Left ventricle myocardium superior (tissue), 1 donor: ENCODE measurements at regions not wholly inside any gene's neighbourhood (a gene's known extent, or its start where the extent isn't known, plus 50 kb on each side); places are given as distances from the start of the nearest gene placed in this dataset. TPM values are rescaled to one million over a fixed set of nuclear protein-coding genes. Genes with fewer than 3 reads are reported as not detected.
"Not testable (repeated sequence)": the region's sequence is repeated elsewhere in the genome, so short reads cannot be mapped to it uniquely, and the experiment has no call there.

Source experiments
- ATAC-seq: fragments of 200-7000 bp; cut with Tn5 transposase; one replicate; pipeline ENCODE4 v1.9.1; 2020; ENCODE audit warnings: mild to moderate bottlenecking, moderate library complexity
- DNase-seq: peaks from one replicate; pipeline ENCODE4 v3.0.0-alpha.2; 2020
- intact Hi-C: fragments of 100-400 bp; cut with micrococcal nuclease; formaldehyde crosslinking; loops from one replicate; pipeline ENCODE4 v1.11.0; 2022
- microRNA-seq: library from miRNA; unstranded; fragments of <30 nt; microRNA quantifications from one replicate; pipeline ENCODE4 v1.2.0, GENCODE V29; 2020; ENCODE audit warnings: borderline number of aligned reads
- donor health status: DM: no; HTN: yes; CAD: no; lungs with severe emphysema.

DNA sequence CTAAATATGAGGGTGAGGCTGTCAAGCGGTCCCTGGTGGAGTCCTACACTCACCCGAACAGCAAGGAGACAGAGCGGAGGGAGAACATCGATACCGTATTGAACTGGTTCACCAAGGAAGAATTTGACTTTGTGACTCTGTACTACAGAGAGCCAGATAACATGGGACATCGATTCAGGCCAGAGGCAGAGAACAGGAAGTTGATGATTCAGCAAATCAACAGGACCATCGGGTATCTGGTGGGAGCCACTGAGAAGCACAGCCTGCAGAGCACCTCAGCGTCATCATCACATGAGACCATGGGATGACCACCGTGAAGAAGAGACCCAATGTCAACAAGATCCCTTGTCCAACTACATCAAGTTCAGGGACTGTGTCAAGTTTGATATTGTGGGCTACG, 67.5 kb upstream of the ROPN1B start:
- DNase-seq, ATAC-seq, intact Hi-C loops: not testable (repeated sequence)

DNA sequence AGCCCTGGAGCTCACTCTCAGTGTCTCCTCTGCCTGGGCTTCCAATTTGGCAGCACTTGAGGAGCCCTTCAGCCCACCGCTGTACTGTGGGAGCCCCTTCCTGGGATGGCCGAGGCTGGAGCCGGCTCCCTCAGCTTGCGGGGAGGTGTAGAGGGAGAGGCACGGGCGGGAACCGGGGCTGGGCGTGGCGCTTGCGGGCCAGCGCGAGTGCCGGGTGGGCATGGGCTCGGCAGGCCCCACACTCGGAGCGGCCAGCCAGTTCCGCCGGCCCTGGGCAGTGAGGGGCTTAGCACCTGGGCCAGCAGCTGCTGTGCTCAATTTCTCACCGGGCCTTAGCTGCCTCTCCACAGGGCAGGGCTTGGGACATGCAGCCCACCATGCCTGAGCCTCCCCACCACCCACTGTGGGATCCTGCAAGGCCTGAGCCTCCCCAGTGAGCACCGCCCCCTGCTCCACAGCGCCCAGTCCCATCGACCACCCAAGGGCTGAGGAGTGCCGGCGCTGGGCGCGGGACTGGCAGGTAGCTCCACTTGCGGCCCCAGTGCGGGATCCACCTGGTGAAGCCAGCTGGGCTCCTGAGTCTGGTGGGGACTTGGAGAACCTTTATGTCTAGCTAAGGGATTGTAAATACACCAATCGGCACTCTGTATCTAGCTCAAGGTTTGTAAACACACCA, 65.1 kb upstream of the ROPN1B start:
- intact Hi-C loops, DNase-seq: not testable (repeated sequence)

DNA sequence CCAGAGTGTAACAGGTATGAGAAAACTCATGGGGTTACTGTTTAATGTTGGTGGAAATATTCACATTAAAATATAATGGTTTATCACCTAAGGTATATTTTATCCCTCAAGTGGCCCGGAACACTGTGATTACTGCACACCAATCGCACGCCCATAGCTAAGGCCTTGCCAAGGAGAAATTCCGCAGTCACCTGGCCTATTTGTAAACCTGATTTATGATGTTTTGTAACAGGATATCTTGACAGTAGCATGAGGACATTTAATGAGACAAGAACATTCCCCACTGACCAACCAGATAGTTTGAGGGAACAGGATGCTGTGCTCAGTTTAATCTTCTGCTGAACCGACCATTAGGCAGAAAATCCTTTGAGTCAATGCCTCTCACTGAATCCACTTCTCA, 61.7 kb upstream of the ROPN1B start:
- intact Hi-C loops, ATAC-seq, DNase-seq: not testable (repeated sequence)

More for the DNA sequence above, 65.1 kb upstream of the ROPN1B start:
- not testable (repeated sequence) for ATAC-seq

DNA sequence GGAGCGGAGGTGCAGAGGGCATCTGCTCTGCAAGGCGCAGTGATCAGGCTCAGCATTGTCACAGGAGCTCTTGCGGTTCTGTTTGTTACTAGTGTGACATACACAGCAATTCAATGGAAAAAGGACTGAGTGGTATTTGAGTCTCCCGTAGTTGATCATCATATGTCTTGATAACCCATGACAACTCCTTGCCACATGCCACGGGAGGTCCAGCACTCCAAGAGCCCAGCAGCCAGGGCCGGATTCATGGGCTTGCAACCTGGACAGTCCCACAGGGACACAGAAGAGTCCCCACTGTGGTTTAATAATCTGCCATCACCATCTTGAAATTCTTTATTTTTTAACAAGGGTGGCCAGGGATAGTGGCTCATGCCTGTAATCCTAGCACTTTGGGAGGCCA, 58.1 kb upstream of the ROPN1B start:
- intact Hi-C loops, DNase-seq, ATAC-seq: not testable (repeated sequence)

DNA sequence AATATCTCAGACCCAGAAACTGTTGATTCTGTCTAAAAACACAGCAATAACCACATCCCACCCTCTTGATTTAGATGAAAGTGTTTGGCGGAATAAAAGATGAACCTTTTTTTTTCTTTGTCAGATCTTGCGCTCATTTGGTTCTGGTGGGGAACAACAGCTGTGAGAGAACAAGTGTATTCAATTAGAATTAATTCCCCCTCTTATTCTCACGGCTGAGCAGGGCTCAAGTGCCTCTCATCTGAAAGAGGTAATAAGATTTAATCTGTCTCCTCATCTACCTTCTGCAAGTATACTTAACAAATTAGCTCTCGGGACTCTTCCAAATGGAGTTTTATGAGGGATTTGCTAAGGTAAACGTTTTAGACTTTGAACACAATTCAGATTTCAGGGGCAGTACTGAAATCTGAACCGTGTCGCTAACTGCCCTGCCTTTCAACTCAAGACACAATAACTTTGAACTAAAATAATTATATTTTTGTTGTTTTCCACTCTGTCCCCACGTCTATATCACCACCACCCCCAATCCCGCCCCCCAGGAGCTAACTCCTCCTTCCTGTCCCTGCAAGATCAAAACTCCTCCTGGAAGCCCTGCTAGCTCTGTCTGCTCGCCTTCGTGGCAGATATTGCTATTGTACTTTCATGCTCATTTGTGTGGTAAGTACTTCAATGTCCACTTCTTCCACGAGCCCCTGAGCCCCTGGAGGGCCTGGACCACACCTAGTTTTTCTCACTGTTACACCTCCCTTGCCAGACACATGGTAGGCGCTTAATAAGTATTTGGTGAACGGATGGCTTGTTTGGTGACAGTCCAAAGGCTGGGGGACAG, 54.2 kb upstream of the ROPN1B start:
- ATAC-seq, intact Hi-C loops, DNase-seq: not testable (repeated sequence)

DNA sequence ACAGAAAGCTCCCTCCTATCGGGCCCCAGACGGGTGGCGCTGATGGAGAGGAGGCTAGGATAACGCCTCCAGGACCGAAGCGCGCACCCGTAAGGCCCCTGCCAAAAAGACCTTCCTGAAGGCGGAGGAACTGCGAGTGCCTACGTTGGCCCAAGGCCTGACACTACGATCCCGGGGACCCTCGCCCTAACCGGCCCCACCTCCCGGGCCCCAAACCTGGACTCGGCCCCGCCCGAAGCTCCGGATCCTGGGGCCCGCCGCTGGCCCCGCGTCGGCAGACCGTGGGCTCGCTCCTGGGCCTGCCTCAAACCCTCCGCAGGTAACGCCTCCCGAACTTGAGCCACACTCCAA, 53.6 kb upstream of the ROPN1B start:
- intact Hi-C loops, DNase-seq, ATAC-seq: not testable (repeated sequence)

DNA sequence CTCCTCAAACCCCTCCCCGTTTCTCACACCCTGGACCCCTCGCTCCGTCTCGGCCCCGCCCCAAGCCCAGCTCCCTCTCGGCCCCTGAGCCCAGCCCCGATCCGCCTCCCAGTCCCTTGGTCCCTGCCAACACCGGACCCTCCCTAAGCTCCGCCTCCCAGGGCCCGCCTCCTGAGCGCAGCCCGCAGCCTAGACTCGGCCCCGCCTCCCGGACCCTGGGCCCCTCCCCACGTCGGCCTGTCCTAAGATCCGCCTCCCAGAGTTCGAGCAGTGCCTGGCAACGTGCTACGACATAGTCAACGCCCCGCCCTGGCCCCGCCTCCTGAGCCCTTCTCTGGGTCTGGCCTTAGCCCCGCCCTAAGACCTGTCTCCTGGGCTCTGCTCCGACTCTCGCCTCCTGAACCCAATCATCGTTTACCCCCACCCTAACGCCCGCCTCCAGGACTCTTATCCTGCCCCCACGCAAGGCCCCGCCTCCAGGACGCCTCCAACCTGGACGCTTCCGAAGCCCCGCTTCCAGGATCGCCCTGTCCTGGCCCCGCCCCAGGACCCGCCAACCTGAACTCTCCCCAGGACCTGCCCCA, 53.1 kb upstream of the ROPN1B start:
- DNase-seq (peak; percentile 100), ATAC-seq (peak; percentile 86)
- intact Hi-C loops: not testable (repeated sequence)

DNA sequence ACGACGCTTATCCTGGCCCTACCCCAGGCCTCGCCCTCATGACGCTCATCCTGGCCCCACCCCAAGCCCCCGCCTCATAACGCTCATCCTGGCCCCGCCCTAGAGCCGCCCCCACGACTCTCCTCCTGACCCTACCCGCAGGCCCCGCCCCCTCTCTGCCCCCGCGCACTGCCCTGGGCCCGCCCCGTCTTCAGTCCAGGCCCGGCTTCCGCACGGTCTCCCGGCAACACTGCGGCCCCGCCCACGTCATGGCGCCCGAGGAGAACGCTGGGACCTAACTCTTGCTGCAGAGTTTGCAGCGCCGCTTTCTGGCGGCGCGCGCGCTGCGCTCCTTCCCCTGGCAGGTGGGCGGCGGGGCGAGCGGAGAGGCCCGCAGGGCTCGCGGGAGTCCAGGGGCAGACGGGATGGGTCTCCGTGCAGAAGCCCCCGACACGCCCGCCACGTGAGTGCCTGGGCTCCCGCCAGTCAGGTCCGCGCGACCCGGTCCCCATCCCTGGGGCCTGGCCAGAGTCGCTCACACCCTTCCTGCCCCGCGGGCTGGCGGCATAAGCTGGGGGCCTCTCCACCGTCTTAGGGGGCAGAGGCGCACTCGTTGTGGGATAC, 52.5 kb upstream of the ROPN1B start:
- peak; percentile 100 for DNase-seq
- ATAC-seq: peak; percentile 99
- intact Hi-C loops: no loop called here

DNA sequence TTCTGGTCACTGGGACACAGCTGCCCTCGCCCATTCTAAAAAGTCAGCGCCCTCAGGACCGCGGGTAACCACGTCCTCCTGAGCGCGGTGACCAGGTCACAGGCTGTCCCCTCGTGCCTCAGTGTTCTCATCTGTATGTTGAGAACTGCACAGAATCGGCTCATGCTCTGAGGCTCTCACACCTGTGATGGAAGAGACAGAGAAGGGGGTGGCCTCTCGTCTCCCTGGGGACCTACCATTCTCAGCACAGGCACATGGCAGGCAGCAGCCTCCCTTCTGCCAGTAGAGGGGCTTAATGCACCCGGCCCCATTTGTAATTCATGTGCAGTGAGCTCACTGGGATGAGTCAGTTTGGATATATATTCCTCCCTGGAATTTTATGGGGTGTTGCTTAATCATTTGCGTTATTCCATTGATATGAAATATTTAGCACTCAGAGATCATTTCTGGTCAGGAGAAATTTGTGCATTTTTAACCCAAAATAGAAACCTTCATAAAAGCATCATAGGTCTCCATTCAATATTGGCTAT, 51.9 kb upstream of the ROPN1B start:
- intact Hi-C loops, DNase-seq: not testable (repeated sequence)

DNA sequence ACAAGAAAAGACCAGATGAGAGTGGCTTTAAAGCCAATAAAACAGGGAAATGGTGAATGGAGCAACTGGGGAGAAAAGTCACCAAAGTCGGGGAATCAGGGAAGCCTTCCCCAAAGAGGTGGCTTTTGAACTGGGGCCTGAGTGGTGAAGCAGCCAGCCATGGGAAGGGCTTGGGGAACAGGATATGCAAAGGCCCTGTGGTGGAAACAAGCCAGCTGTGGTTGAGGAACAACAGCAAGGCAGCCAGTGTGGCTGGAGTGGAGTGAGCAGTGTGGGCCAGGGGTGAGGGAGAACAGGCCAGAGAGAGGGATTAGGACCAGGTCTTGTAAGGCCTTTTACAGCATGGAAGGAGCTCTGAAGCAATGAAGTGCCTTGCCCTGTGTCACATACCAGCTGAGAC, 51.0 kb upstream of the ROPN1B start:
- ATAC-seq, DNase-seq, intact Hi-C loops: not testable (repeated sequence)

More for the DNA sequence above, 51.9 kb upstream of the ROPN1B start:
- ATAC-seq: not testable (repeated sequence)

DNA sequence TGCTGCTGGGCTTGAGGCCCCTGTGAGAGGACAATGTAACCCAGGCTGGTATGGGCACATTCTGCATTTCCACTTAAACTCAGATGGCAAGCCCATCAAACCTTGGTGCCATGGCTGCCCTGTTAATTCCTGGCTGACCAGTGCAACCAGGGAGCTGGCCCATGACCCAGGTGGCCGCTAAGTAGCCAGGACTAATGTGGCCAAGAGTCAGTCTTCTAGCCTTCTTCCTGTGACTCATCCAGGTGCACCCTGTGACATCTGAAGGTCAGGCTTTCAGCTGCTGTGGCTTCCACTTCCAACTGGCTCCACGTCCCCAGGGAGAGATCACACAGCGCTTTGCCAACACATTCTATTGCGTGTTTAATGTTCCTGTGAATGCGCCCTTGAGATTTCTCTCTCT, 50.5 kb upstream of the ROPN1B start:
- intact Hi-C loops, DNase-seq, ATAC-seq: not testable (repeated sequence)

DNA sequence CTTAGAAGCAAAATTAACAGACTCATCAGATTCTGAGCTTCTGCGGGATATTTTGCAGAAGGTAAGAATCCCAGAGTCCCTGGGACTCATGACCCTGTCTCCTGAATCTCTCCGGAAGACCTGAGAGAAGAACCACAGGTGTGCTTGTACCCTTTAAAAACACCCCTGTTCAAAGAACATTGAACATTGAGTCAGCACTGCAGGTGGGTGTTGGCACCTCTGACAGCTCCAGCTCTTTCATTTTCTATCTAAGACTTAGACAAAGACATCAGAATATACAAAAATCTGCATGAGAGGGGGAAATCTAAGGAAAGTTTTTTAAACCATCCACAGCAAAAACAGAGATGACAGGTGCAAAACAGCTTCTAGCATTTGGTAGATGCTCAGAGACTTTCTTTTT, 50.1 kb upstream of the ROPN1B start:
- DNase-seq, intact Hi-C loops, ATAC-seq: not testable (repeated sequence)

Small RNA genes in the stretch of these regions (microRNA-seq; reads per million reads assigned to microRNA genes)
- not detected for gene MIR548I1
